ENCODE measurements at regions not wholly inside any gene's neighbourhood (a gene's known extent, or its start where the extent isn't known, plus 50 kb on each side); places are given as distances from the start of the nearest gene placed in this dataset.
"Not testable (repeated sequence)": the region's sequence is repeated elsewhere in the genome, so short reads cannot be mapped to it uniquely, and the experiment has no call there.

GRCh38 chr10:64306729-64307327 lies 785.6 kb downstream of the REEP3 start:
- no peak for DNase-seq (ENCODE audit: low read depth)
- no peak overlapping the region for H3K4me3 ChIP-seq (ENCODE audit: low read depth, low read length)

- no peak for DNase-seq (ENCODE audit: low read depth)
- H3K4me3 ChIP-seq (ENCODE audit: low read depth, low read length): no peak overlapping the region
These were observed 791.7 kb downstream of the REEP3 start for GRCh38 chr10:64312876-64313275.

GRCh38 chr10:64313967-64314366 lies 792.8 kb downstream of the REEP3 start:
- no peak for DNase-seq (ENCODE audit: low read depth)
- no peak overlapping the region for H3K4me3 ChIP-seq (ENCODE audit: low read depth, low read length)

GRCh38 chr10:64316416-64316815 lies 795.2 kb downstream of the REEP3 start:
- H3K4me3 ChIP-seq (ENCODE audit: low read depth, low read length): no peak overlapping the region
- DNase-seq (ENCODE audit: low read depth): no peak

GRCh38 chr10:64316833-64317232 lies 795.6 kb downstream of the REEP3 start:
- DNase-seq (ENCODE audit: low read depth): no peak

GRCh38 chr10:64320448-64320847 lies 799.2 kb downstream of the REEP3 start:
- no peak for DNase-seq (ENCODE audit: low read depth)
- H3K4me3 ChIP-seq (ENCODE audit: low read depth, low read length): no peak overlapping the region

More at GRCh38 chr10:64316833-64317232, 795.6 kb downstream of the REEP3 start:
- no peak overlapping the region for H3K4me3 ChIP-seq (ENCODE audit: low read depth, low read length)

- DNase-seq (ENCODE audit: low read depth): no peak
- H3K4me3 ChIP-seq (ENCODE audit: low read depth, low read length): no peak overlapping the region
These were observed 808.3 kb downstream of the REEP3 start for GRCh38 chr10:64329510-64329909.

- H3K4me3 ChIP-seq (ENCODE audit: low read depth, low read length): no peak overlapping the region
- DNase-seq (ENCODE audit: low read depth): no peak
These were observed 811.4 kb downstream of the REEP3 start for GRCh38 chr10:64332551-64332950.

- no peak overlapping the region for H3K4me3 ChIP-seq (ENCODE audit: low read depth, low read length)
- DNase-seq (ENCODE audit: low read depth): no peak
These were observed 812.9 kb downstream of the REEP3 start for GRCh38 chr10:64334084-64334483.

GRCh38 chr10:64344211-64344610 lies 823.0 kb downstream of the REEP3 start:
- no peak for DNase-seq (ENCODE audit: low read depth)
- no peak overlapping the region for H3K4me3 ChIP-seq (ENCODE audit: low read depth, low read length)

- no peak for DNase-seq (ENCODE audit: low read depth)
- H3K4me3 ChIP-seq (ENCODE audit: low read depth, low read length): no peak overlapping the region
These were observed 824.7 kb downstream of the REEP3 start for GRCh38 chr10:64345856-64346255.

GRCh38 chr10:64346389-64346788 lies 825.2 kb downstream of the REEP3 start:
- no peak for DNase-seq (ENCODE audit: low read depth)
- no peak overlapping the region for H3K4me3 ChIP-seq (ENCODE audit: low read depth, low read length)

- no peak overlapping the region for H3K4me3 ChIP-seq (ENCODE audit: low read depth, low read length)
- DNase-seq (ENCODE audit: low read depth): no peak
These were observed 829.5 kb downstream of the REEP3 start for GRCh38 chr10:64350665-64351064.

GRCh38 chr10:64358907-64359306 lies 837.7 kb downstream of the REEP3 start:
- DNase-seq (ENCODE audit: low read depth): no peak
- no peak overlapping the region for H3K4me3 ChIP-seq (ENCODE audit: low read depth, low read length)

- not testable (repeated sequence) for DNase-seq (ENCODE audit: low read depth); H3K4me3 ChIP-seq (ENCODE audit: low read depth, low read length)
These were observed 839.0 kb downstream of the REEP3 start for GRCh38 chr10:64360240-64360639.

- DNase-seq (ENCODE audit: low read depth): no peak
These were observed 842.5 kb downstream of the REEP3 start for GRCh38 chr10:64363687-64364086.

GRCh38 chr10:64365663-64366062 lies 844.5 kb downstream of the REEP3 start:
- H3K4me3 ChIP-seq (ENCODE audit: low read depth, low read length): no peak overlapping the region
- no peak for DNase-seq (ENCODE audit: low read depth)

More at GRCh38 chr10:64363687-64364086, 842.5 kb downstream of the REEP3 start:
- no peak overlapping the region for H3K4me3 ChIP-seq (ENCODE audit: low read depth, low read length)

- H3K4me3 ChIP-seq (ENCODE audit: low read depth, low read length): no peak overlapping the region
- no peak for DNase-seq (ENCODE audit: low read depth)
These were observed 847.1 kb downstream of the REEP3 start for GRCh38 chr10:64368298-64368697.

GRCh38 chr10:64369885-64370773 lies 848.9 kb downstream of the REEP3 start:
- DNase-seq (ENCODE audit: low read depth): no peak
- no peak overlapping the region for H3K4me3 ChIP-seq (ENCODE audit: low read depth, low read length)

- no peak overlapping the region for H3K4me3 ChIP-seq (ENCODE audit: low read depth, low read length)
These were observed 853.1 kb downstream of the REEP3 start for GRCh38 chr10:64374346-64374745.

GRCh38 chr10:64376167-64376566 lies 855.0 kb downstream of the REEP3 start:
- DNase-seq (ENCODE audit: low read depth): no peak
- H3K4me3 ChIP-seq (ENCODE audit: low read depth, low read length): no peak overlapping the region

More at GRCh38 chr10:64374346-64374745, 853.1 kb downstream of the REEP3 start:
- DNase-seq (ENCODE audit: low read depth): no peak

Data from skeletal muscle cell (primary cell).